ENCODE measurements at regions not wholly inside any gene's neighbourhood (a gene's known extent, or its start where the extent isn't known, plus 50 kb on each side); places are given as distances from the start of the nearest gene placed in this dataset.
A peak's percentile ranks its signal among the peaks of the same experiment; 100 is the strongest.

DNA sequence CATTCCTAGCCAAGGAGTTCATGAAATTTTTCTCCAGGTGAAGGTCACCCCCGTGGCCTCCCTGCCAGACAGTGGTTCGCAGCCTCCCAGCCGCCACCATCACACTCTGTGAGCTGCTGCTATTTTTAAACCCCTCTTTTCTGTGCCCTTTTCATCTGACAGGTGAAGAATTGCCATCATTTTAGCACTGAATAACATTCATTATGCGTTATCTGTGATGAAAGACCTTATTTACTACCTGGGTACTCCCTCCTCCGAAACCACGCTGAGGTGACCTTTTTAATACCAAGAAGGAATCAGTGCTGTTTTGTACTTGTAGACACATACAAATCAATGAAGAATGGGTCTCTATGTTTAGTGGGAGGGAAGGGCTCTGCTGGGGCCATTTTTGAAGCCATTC lies 148.9 kb upstream of the GPR12 start:
- DNase-seq (no peak), ATAC-seq (no peak)
- no peaks in the 10 kb centered on the region for H3K9me3 Mint-ChIP-seq
- no peak overlapping the region for H3K27ac Mint-ChIP-seq
- H3K4me1 Mint-ChIP-seq, result peaks cover 1% of the 10 kb centered on the region
- peaks cover 40% of the 10 kb centered on the region for H3K27me3 Mint-ChIP-seq
- no peak overlapping the region for H3K4me3 Mint-ChIP-seq

DNA sequence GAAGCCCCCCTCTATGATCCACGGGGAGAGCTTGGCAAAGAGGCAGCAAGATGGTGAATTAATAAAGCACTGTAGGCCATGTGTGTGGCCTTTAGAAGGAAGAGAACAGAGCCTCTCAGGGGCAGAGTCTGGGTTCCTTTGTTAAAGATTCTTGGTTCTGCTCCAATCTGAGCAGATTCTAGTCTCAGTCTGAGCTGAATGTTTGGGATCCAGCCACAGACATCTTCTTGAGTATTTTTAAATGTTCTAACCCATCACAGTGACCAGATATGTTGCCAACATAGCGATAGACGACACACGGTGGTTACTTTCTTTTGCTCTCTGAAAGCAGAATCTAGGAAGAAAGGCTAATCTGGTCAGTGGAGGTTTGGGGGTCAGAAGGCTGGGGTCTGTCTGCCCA lies 147.5 kb upstream of the GPR12 start:
- H3K4me1 Mint-ChIP-seq, result no peaks in the 10 kb centered on the region
- no peak overlapping the region for H3K27ac Mint-ChIP-seq
- peaks cover 40% of the 10 kb centered on the region for H3K27me3 Mint-ChIP-seq
- ATAC-seq (no peak), DNase-seq (no peak)
- no peaks in the 10 kb centered on the region for H3K9me3 Mint-ChIP-seq
- no peak overlapping the region for H3K4me3 Mint-ChIP-seq

DNA sequence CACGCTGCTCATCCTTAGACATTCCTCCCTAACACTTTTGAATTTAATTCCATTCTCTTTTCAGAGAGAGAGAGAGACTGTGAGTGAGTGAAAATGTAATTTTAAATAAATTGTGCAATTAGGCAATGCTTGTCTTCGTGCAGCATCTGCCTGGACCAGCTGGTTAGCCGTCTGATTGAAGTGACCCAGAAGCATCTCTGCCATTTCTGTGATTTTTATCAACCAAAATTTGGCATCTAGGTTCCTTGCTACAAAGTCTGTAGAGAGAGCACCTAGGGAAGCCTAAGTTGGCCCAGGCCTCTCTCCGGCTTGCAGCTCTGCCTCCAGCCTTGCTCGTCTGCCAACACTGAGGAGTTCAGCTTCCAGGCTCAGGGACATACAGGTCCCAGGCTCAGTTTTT lies 138.6 kb upstream of the GPR12 start:
- Mint-ChIP-seq H3K27me3 (peaks cover 33% of the 10 kb centered on the region), H3K27ac (no peak overlapping the region), H3K9me3 (no peaks in the 10 kb centered on the region), H3K4me1 (peaks cover 15% of the 10 kb centered on the region), H3K4me3 (no peak overlapping the region)
- ATAC-seq (no peak), DNase-seq (no peak)

DNA sequence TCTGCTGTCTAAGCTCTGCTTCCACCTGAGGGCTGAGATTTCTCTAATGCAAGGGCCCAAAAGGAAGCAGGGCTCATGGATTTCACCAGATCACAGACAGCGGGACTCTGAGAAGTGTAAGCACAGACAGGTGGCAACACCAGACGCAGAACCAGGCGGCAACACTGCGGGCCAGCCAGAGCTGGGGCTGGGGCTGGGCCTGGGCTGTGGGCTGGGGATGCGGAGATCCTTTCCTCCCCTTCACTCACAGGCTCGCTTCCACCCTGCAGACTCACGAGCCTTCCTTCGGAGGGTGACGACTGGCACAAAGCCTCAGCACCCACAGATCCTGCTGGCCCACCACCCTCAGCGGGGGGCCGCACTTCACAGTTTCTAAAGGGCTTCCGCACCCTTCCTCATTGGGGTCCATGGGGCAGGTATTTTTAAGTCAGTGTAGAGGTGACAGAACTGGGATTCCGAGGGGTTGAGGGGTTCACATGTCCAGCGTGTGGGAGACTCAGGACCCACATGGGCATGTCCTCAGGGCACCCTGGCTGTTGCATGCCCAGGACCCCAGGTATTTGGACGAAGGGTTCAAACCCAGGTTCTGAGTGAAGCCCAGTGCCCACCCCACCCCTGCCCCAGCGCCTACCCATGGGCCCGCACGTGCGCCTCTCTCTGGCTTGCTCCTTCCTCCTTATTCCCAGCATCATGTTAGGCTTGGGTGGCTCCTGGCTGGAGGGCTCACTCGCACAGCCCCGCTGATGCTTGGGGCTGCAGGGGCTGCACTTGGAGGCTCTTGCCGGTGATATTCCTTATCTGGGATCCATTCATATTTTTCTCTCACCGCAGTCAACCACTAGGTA lies 137.3 kb upstream of the GPR12 start:
- peaks cover 33% of the 10 kb centered on the region for H3K27me3 Mint-ChIP-seq
- ATAC-seq (no peak), DNase-seq (no peak)
- no peak overlapping the region for H3K4me3 Mint-ChIP-seq
- peaks cover 15% of the 10 kb centered on the region for H3K4me1 Mint-ChIP-seq
- H3K9me3 Mint-ChIP-seq, result no peaks in the 10 kb centered on the region
- no peak overlapping the region for H3K27ac Mint-ChIP-seq

DNA sequence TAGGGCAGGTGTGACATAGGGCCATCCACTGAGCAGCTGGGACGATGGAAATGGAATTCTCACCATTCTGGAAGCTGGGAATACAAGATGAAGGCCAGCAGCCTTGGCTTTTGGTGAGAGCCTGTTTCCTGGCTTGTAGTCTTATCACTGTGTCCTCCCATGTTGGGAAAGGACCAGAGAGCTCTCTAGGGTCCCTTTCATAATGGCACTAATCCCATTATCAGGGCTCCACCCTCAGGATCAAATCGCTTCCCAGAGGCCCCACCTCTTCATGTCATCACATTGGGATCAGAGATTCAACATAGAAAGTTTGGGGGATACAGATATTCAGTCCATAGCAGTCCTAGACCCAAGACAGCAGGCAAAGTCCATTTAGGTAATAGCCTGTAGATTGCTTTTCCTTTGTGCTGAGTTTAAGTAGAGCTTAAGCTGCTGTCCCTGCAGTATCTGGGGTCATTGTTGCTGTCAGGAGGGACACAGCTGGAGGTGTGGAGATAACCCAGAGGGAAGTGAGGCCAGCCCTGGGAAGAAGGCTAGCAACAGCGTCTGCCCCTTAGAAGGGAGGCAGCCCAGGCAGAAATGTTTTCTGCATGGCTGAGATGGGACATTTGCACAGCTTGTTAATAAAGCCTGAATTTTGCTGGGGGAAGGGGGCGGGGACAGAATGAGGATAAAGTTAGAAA lies 136.5 kb upstream of the GPR12 start:
- H3K4me1 Mint-ChIP-seq, result peaks cover 15% of the 10 kb centered on the region
- H3K9me3 Mint-ChIP-seq, result no peaks in the 10 kb centered on the region
- peaks cover 33% of the 10 kb centered on the region for H3K27me3 Mint-ChIP-seq
- no peak for DNase-seq
- H3K4me3 Mint-ChIP-seq, result no peak overlapping the region
- no peak for ATAC-seq
- no peak overlapping the region for H3K27ac Mint-ChIP-seq

DNA sequence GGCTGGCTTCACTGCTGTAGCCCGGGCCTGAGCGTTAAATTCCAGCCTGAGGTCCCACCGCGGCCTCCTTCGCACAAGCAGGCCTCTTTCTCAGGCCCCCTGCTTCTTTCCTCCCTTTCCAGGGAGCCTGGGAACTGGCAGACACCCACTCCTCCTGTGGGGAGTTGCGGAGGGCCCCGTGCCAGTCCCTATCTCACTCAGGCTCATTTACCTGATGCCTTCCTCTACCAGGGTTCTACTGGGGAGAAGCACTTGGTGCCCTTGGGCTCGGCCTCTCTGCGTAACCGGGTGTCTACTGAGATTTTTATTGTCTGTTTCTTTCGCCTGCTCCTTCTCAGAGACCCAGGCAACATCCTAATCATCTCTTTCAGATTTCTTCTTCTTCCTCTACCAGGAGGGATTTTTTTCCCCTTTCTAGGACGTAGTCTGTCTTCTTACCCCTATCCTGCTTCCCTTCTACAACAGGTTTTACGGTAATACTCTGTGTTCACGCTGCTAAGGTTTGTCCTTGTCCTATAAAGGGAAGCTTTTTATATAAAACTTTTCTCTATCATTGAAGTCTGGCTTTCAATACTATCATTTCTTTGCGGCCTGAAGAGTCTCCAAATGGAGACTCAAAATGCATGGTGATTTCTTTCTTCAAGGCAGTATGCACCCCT lies 135.4 kb upstream of the GPR12 start:
- Mint-ChIP-seq H3K4me1 (peaks cover 15% of the 10 kb centered on the region), H3K4me3 (no peak overlapping the region), H3K9me3 (no peaks in the 10 kb centered on the region), H3K27me3 (peaks cover 30% of the 10 kb centered on the region), H3K27ac (no peak overlapping the region)
- DNase-seq, result no peak
- ATAC-seq, result no peak

DNA sequence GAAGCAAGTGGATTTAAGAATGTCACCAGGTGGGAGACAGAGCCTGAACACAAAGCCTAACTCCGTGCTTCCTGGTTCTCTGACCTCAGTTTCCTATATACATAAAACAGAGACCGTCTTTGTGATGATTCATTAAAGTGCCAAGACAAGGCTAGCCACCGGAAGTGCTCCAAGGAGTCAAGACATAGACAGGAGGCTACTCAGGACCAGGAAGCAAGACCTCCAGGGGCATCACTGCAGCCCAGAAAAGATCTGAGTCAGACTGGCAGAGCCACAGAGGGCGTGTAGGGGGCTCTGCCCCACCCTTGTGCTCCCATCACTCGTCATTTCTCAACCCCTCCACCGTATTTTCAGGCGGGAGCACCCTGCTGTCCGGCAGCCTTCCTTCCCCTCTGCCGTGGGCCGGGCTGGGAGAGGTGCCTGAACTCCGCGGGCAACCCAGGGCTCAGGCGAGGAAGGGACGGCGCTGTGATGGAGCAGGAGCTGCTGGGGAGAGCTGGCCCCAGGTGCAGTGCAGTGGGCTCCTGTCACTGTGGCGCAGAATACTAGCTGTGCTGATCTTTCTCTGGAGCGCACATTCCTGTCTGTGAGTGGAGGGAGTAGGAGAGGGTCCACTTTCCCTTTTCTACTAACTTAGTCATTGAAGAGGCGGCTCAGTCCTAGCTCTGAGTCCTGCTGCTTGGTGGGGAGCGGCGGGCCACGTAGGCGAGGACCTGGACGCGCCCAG lies 134.7 kb upstream of the GPR12 start:
- Mint-ChIP-seq H3K4me1 (peaks cover 15% of the 10 kb centered on the region), H3K27me3 (peaks cover 24% of the 10 kb centered on the region), H3K9me3 (no peaks in the 10 kb centered on the region), H3K4me3 (no peak overlapping the region), H3K27ac (peak overlapping the region in 1 of 2 donors; percentile 8)
- DNase-seq (no peak), ATAC-seq (peak; percentile 37)

DNA sequence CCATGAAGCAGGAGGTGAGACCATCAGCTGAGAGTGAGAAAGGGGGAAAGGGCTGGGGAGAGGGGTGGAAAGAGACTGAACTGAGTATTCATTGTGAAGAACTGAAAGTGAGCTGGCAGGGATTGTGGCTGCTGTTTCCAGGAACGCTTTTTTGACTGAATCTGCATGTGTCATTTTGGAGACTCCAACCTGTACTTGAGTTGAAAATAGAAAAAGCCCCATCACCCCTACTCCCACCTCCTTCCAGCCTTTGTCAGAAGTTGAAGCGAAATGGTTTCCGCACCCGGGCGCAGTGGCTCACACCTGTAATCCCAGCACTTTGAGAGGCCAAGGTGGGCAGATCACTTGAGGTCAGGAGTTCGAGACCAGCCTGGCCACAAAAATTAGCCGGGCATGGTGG lies 128.0 kb upstream of the GPR12 start:
- DNase-seq (no peak), ATAC-seq (no peak)
- Mint-ChIP-seq H3K27me3 (peaks cover 21% of the 10 kb centered on the region), H3K4me3 (no peak overlapping the region), H3K9me3 (no peaks in the 10 kb centered on the region), H3K4me1 (no peaks in the 10 kb centered on the region), H3K27ac (no peak overlapping the region)

DNA sequence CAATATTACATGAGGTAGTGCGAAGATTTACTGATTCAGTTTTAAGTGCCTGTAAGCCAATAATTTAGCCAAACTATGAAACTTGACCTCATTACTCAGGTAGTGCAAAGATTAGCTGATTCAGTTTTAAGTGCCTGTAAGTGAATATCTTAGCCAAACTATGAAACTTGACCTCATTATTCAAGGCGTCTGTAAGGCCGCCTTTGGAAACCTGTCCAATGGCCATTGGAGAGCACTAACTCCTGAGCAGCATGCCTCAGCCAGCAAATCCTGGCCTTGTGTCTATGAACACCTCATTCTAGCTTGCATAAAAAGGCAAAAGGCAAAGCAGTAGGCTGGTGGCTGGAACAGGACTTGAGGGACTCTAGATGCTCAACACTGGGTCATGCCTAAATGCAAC lies 127.0 kb upstream of the GPR12 start:
- no peaks in the 10 kb centered on the region for H3K9me3 Mint-ChIP-seq
- DNase-seq, result no peak

DNA sequence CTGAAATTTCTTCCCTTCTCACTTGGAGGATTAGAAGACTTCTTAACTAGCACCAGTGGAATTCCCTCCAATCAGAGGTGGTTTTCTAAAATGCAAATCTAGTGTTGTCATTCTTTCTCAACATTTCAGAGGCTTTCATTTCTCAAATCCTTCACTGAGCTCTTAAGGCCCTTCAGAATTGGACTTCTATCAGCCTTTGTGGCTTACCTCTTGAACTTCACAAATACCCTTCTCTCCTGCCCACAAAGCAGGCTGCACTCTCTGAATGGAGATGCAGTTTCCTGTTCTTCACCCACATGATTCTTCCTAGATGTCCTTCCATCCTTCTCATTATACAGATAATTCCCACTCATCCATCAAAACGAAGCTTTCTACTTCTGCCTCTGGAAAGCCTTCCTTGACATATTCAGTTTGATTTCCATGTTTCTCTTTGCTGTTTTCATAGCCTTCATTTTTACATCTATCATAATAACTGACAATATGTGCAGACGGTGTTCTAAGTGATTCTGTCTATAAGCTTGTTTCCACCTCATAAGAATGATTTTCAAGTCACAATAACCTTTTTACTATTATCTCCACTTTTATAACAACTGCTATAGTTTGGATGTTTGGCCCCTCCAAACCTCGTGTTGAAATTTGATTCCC lies 123.1 kb upstream of the GPR12 start:
- no peak for DNase-seq
- no peak overlapping the region for H3K27ac Mint-ChIP-seq
- no peaks in the 10 kb centered on the region for H3K9me3 Mint-ChIP-seq
- H3K4me1 Mint-ChIP-seq, result no peaks in the 10 kb centered on the region
- ATAC-seq, result no peak
- no peak overlapping the region for H3K4me3 Mint-ChIP-seq
- H3K27me3 Mint-ChIP-seq, result peaks cover 21% of the 10 kb centered on the region

More for the DNA sequence above, 127.0 kb upstream of the GPR12 start:
- Mint-ChIP-seq H3K4me1 (no peaks in the 10 kb centered on the region), H3K4me3 (no peak overlapping the region), H3K27ac (no peak overlapping the region), H3K27me3 (peaks cover 21% of the 10 kb centered on the region)
- ATAC-seq, result no peak

DNA sequence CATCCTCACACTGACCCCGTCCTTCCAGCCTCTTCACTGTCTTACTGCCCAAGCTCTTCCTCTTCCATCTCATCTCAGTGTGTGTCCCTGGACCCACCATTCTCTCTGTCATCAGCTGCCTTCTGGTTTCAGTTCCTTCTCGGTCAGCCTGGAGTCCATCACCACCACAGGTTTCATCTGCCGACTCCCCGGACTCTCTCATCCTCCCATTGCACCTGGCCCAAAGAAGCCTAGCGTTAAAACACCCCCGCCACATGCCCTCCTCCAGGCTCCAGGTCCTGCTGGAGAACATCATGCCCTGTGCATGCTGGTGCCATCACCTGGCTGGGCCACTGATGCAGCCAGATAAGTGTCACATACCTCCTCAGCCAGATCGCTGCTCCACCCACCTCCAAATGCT lies 122.1 kb upstream of the GPR12 start:
- Mint-ChIP-seq H3K4me1 (no peaks in the 10 kb centered on the region), H3K27ac (no peak overlapping the region), H3K27me3 (peaks cover 20% of the 10 kb centered on the region), H3K4me3 (no peak overlapping the region), H3K9me3 (peaks cover 3 to 6% of the 10 kb centered on the region in 2 donors)
- ATAC-seq, result no peak
- no peak for DNase-seq

DNA sequence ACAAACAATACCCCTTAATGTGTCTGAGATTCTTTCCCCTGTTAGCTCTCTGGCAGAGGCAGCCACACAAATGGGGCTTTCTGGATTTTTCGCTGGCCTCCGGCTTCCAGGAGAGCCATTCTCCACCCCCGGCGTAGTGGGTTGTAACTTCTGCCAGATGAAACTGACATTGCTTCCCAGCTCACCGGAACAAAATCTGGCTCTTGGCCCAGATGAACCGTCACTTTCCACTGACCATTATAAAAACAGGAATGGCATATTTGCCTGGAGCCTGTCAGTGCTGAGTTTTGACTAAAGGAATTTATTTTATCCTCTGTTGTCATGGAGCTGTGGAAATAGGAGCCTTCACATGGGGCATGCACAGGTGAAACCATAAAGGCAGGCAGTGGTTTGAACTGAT lies 120.6 kb upstream of the GPR12 start:
- no peak overlapping the region for H3K27ac Mint-ChIP-seq
- H3K27me3 Mint-ChIP-seq, result peaks cover 31% of the 10 kb centered on the region
- ATAC-seq, result no peak
- no peak overlapping the region for H3K4me3 Mint-ChIP-seq
- H3K4me1 Mint-ChIP-seq, result no peaks in the 10 kb centered on the region
- peaks cover 12 to 18% of the 10 kb centered on the region in 2 donors for H3K9me3 Mint-ChIP-seq
- DNase-seq, result no peak

DNA sequence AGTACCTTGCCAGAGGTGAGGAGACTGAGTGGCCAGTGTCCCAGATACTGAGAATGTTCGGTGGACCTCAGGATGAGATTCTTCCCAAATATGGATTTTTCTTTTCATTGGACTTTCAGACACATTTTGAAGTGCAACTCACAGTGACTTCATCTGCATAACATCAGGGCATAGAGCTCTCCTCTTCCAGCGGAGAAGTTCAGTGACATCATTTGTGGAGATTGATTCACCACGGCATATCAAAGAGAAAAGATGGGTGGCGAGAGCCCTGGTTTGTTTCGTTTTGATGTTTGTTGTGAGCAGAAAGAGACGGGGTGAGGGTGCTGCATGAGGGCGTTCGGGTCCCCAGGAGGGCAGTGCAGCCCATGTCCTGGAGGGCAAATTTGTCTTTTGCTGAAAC lies 120.1 kb upstream of the GPR12 start:
- Mint-ChIP-seq H3K4me1 (no peaks in the 10 kb centered on the region), H3K27me3 (peaks cover 30% of the 10 kb centered on the region), H3K27ac (no peak overlapping the region), H3K9me3 (peaks cover 16 to 22% of the 10 kb centered on the region in 2 donors), H3K4me3 (no peak overlapping the region)
- DNase-seq (no peak), ATAC-seq (no peak)

DNA sequence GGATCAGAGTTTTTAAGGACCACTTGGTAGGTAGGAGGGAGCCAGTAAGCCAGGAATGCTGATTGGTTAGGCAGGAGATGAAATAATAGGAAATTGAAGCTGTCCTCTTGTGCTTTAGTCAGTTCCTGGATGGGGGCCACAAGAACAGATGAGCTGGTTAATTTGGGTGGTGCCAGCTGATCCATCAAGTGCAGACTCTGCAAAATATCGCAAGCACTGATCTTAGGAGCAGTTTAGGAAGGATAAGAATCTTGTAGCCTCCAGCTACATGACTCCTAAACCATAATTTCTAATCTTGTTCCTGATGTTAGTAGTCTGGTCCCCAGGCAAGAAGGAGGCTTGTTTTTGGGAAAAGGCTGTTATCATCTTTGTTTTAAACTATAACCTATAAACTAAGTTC lies 117.9 kb upstream of the GPR12 start:
- no peaks in the 10 kb centered on the region for H3K4me1 Mint-ChIP-seq
- DNase-seq, result no peak
- ATAC-seq, result no peak
- H3K9me3 Mint-ChIP-seq, result peaks cover 19 to 23% of the 10 kb centered on the region in 2 donors
- no peak overlapping the region for H3K27ac Mint-ChIP-seq
- H3K27me3 Mint-ChIP-seq, result peaks cover 21% of the 10 kb centered on the region
- no peak overlapping the region for H3K4me3 Mint-ChIP-seq

DNA sequence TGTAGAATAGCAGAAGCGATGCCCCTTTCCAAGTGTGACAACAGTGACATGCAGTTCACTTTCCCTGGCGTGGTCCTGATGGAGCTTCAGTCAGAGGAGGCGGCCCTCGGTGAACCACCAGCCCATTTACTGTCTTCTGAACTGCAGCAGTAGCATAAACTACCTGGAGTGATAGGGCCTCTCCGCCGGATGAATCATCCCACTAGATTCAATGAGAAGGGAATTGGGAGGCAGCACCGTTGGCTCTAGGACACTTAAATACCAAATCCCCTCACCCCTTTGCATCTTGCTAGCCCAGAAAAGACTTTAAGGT lies 112.8 kb upstream of the GPR12 start:
- peaks cover 19 to 23% of the 10 kb centered on the region in 2 donors for H3K9me3 Mint-ChIP-seq
- H3K27me3 Mint-ChIP-seq, result peaks cover 30% of the 10 kb centered on the region
- H3K4me3 Mint-ChIP-seq, result no peak overlapping the region
- no peak for ATAC-seq
- H3K27ac Mint-ChIP-seq, result no peak overlapping the region
- DNase-seq, result no peak
- no peaks in the 10 kb centered on the region for H3K4me1 Mint-ChIP-seq
